Activated naive CD8-positive, alpha-beta T cell treated with anti-CD3 and anti-CD28 coated beads, Interleukin-2, amount 10 ng/mL, durations not matched to agents 7 days and 5 days (primary cell): ENCODE measurements at regions not wholly inside any gene's neighbourhood (a gene's known extent, or its start where the extent isn't known, plus 50 kb on each side); places are given as distances from the start of the nearest gene placed in this dataset.
"Not testable (repeated sequence)": the region's sequence is repeated elsewhere in the genome, so short reads cannot be mapped to it uniquely, and the experiment has no call there.

Experiments used
- ATAC-seq: fragments of 150-1000 bp; cut with Tn5 transposase; one replicate; pipeline ENCODE4 v1.10.0; 2021; ENCODE audit warnings: low read depth, moderate library complexity
- POLR2A ChIA-PET: fragments of 350-600 bp; sonication (Branson Sonifier 250); formaldehyde crosslinking; loops from one replicate; lab custom pipeline; 2021; ENCODE audit warnings: antibody characterized with exemption; lab: Charles Lee
- DNase-seq: peaks from one replicate; pipeline ENCODE4 v3.0.0; 2021
- H3K27ac Mint-ChIP-seq: one replicate; pipeline ENCODE4 v1.8.0; 2022; ENCODE audit warnings: mild to moderate bottlenecking, mixed read lengths
- H3K27me3 Mint-ChIP-seq: one replicate; pipeline ENCODE4 v1.8.0; 2022; ENCODE audit warnings: mild to moderate bottlenecking, moderate library complexity, mixed read lengths
- H3K36me3 Mint-ChIP-seq: one replicate; pipeline ENCODE4 v1.8.0; 2021; ENCODE audit warnings: mild to moderate bottlenecking, mixed read lengths
- H3K4me1 Mint-ChIP-seq: one replicate; pipeline ENCODE4 v1.8.0; 2021; ENCODE audit warnings: mixed read lengths
- H3K4me3 Mint-ChIP-seq: one replicate; pipeline ENCODE4 v1.8.0; 2022; ENCODE audit warnings: mild to moderate bottlenecking, moderate library complexity, mixed read lengths
- H3K9me3 Mint-ChIP-seq: one replicate; pipeline ENCODE4 v1.8.0; 2021; ENCODE audit warnings: mixed read lengths

- H3K9me3 Mint-ChIP-seq = peaks cover 10% of the 10 kb centered on the region
- ATAC-seq (no peak), DNase-seq (no peak)
- no peak overlapping the region for H3K4me3 Mint-ChIP-seq
- POLR2A ChIA-PET = no interaction called here
- H3K27me3 Mint-ChIP-seq = no peaks in the 10 kb centered on the region
- no peaks in the 10 kb centered on the region for H3K4me1 Mint-ChIP-seq
- peaks cover 4% of the 10 kb centered on the region for H3K36me3 Mint-ChIP-seq
- no peak overlapping the region for H3K27ac Mint-ChIP-seq
Measured at GRCh38 chr6:8315154-8315553, 120.2 kb downstream of the SLC35B3 start.

- POLR2A ChIA-PET = no interaction called here
- H3K27me3 Mint-ChIP-seq = peaks cover 4% of the 10 kb centered on the region
- no peak overlapping the region for H3K4me3 Mint-ChIP-seq
- no peaks in the 10 kb centered on the region for H3K4me1 Mint-ChIP-seq
- H3K27ac Mint-ChIP-seq = no peak overlapping the region
- no peaks in the 10 kb centered on the region for H3K36me3 Mint-ChIP-seq
- H3K9me3 Mint-ChIP-seq = no peaks in the 10 kb centered on the region
- DNase-seq (no peak), ATAC-seq (no peak)
Measured at GRCh38 chr6:8301502-8301901, 133.8 kb downstream of the SLC35B3 start.

DNA sequence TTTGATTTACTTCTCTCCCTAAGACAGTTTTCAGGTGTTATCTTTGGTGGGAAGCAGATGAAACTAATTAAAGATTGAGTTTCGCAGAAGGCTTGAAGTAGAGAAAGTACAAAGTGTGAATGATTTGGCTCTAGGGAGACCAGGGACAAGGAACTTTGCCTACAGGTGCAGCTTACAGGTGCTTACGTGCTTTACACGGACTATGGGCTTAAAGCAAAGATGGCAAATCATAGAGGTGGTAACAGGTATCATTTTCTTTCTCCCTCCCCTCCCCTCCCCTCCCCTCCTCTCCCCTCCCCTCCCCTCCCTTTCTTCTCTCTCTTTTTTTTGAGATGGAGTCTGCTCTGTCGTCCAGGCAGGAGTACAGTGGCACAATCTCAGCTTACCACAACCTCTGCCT, 136.3 kb downstream of the SLC35B3 start:
- Mint-ChIP-seq H3K27me3 (peaks cover 3% of the 10 kb centered on the region), H3K27ac (no peak overlapping the region), H3K9me3 (no peaks in the 10 kb centered on the region), H3K36me3 (no peaks in the 10 kb centered on the region), H3K4me1 (no peaks in the 10 kb centered on the region), H3K4me3 (no peak overlapping the region)
- DNase-seq (no peak), ATAC-seq (no peak)
- POLR2A ChIA-PET = no interaction called here

DNA sequence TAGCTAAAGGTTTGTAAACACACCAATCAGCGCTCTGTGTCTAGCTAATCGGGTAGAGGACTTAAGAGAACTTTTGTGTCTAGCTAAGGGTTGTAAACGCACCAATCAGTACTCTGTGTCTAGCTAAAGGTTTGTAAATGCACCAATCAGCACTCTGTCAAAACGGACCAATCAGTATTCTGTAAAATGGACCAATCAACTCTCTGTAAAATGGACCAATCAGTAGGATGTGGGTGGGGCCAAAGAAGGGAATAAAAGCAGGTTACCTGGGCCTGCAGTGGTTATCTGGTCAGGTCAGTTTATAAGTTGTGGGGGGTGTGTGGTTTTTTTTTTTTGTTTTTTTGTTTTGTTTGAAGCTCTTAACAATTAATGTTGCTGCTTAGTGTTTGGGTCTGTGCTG, 152.4 kb downstream of the SLC35B3 start:
- H3K9me3 Mint-ChIP-seq, DNase-seq, H3K4me3 Mint-ChIP-seq, POLR2A ChIA-PET, H3K27ac Mint-ChIP-seq, H3K36me3 Mint-ChIP-seq, H3K27me3 Mint-ChIP-seq, ATAC-seq, H3K4me1 Mint-ChIP-seq: not testable (repeated sequence)

GRCh38 chr6:8282380-8282779, 153.0 kb downstream of the SLC35B3 start:
- no peaks in the 10 kb centered on the region for H3K9me3 Mint-ChIP-seq
- ATAC-seq = no peak
- H3K4me1 Mint-ChIP-seq = peaks cover 6% of the 10 kb centered on the region
- H3K27me3 Mint-ChIP-seq = no peaks in the 10 kb centered on the region
- no peak overlapping the region for H3K27ac Mint-ChIP-seq
- no peak for DNase-seq
- H3K36me3 Mint-ChIP-seq = no peaks in the 10 kb centered on the region
- POLR2A ChIA-PET = no interaction called here
- no peak overlapping the region for H3K4me3 Mint-ChIP-seq

DNA sequence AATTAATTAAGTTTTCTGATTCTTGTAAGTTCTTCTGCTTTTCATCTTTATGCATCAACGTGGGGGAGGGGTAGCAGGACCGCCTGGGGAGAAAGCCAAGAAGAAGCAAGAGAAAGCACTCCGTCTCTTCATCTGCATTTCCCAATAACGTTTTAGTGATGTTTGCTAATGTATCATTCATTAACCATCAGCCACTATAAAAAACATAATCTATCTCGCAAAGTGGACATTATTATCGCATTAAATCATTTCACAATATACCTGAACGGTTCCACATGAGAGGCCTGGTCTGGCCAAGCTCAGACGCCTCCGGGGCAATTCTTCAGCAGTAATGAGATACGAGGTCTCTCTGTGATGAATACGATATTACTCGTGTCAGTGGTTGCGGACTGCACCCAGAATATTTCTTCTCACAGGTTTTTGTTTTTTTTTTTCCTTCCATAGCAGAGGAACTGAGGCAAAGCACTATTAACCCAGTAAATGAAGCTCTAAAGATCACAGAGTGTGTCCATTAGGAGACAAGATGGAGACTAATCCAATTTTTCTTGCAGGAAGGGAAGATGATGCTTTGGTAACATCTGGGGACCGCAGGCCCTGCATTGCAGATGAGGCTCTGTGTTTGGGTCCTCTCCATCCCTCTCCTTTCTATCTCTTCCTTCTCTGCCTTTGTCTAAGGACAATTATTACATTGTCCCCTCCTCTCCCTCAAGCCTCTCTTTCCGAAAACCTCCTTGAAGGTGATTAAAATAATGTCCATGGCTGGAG, 156.1 kb downstream of the SLC35B3 start:
- no peak overlapping the region for H3K4me3 Mint-ChIP-seq
- ATAC-seq (no peak), DNase-seq (no peak)
- H3K27ac Mint-ChIP-seq = no peak overlapping the region
- no peaks in the 10 kb centered on the region for H3K36me3 Mint-ChIP-seq
- H3K4me1 Mint-ChIP-seq = peaks cover 6% of the 10 kb centered on the region
- H3K27me3 Mint-ChIP-seq = no peaks in the 10 kb centered on the region
- POLR2A ChIA-PET = no interaction called here
- H3K9me3 Mint-ChIP-seq = no peaks in the 10 kb centered on the region

- POLR2A ChIA-PET = no interaction called here
- Mint-ChIP-seq H3K4me3 (no peak overlapping the region), H3K36me3 (no peaks in the 10 kb centered on the region), H3K9me3 (no peaks in the 10 kb centered on the region), H3K27me3 (no peaks in the 10 kb centered on the region), H3K4me1 (peaks cover 6% of the 10 kb centered on the region), H3K27ac (no peak overlapping the region)
- ATAC-seq = no peak
- DNase-seq = no peak
Measured at GRCh38 chr6:8278562-8278961, 156.8 kb downstream of the SLC35B3 start.

- Mint-ChIP-seq H3K27ac (no peak overlapping the region), H3K27me3 (no peaks in the 10 kb centered on the region), H3K4me3 (no peak overlapping the region), H3K4me1 (peaks cover 6% of the 10 kb centered on the region), H3K9me3 (no peaks in the 10 kb centered on the region), H3K36me3 (no peaks in the 10 kb centered on the region)
- POLR2A ChIA-PET = no interaction called here
- DNase-seq (no peak), ATAC-seq (no peak)
Measured at GRCh38 chr6:8277769-8278168, 157.6 kb downstream of the SLC35B3 start.

DNA sequence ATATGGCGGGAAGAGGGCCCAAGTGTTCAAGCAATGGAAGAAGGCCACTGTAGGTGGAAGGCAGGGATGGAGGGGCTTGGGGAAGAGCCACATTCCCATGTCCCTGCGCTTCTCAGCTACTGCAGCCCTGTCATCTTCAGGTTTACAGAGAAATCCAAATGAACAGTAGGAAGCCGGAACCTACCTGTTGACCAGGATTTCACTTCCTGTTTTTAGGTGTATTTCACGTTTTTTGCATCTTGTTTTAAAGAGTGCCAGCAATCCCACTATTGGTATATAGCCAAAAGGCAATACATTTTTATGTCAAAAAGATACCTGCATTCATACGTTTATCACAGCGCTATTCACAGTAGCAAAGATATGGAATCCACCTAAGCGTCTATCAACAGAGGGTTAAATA, 159.2 kb downstream of the SLC35B3 start:
- no peak for ATAC-seq
- H3K27ac Mint-ChIP-seq = no peak overlapping the region
- H3K4me3 Mint-ChIP-seq = no peak overlapping the region
- H3K9me3 Mint-ChIP-seq = no peaks in the 10 kb centered on the region
- H3K27me3 Mint-ChIP-seq = no peaks in the 10 kb centered on the region
- H3K36me3 Mint-ChIP-seq = no peaks in the 10 kb centered on the region
- H3K4me1 Mint-ChIP-seq = peaks cover 6% of the 10 kb centered on the region
- POLR2A ChIA-PET = no interaction called here
- DNase-seq = no peak

GRCh38 chr6:8275667-8276066, 159.7 kb downstream of the SLC35B3 start:
- DNase-seq = no peak
- no peaks in the 10 kb centered on the region for H3K9me3 Mint-ChIP-seq
- no peaks in the 10 kb centered on the region for H3K36me3 Mint-ChIP-seq
- no peak overlapping the region for H3K27ac Mint-ChIP-seq
- ATAC-seq = no peak
- peaks cover 6% of the 10 kb centered on the region for H3K4me1 Mint-ChIP-seq
- H3K4me3 Mint-ChIP-seq = no peak overlapping the region
- no peaks in the 10 kb centered on the region for H3K27me3 Mint-ChIP-seq
- POLR2A ChIA-PET = no interaction called here

- Mint-ChIP-seq H3K4me3 (no peak overlapping the region), H3K27me3 (no peaks in the 10 kb centered on the region), H3K36me3 (no peaks in the 10 kb centered on the region), H3K4me1 (peaks cover 6% of the 10 kb centered on the region), H3K9me3 (no peaks in the 10 kb centered on the region), H3K27ac (no peak overlapping the region)
- POLR2A ChIA-PET = no interaction called here
- ATAC-seq = no peak
- DNase-seq = no peak
Measured at GRCh38 chr6:8274226-8274625, 161.1 kb downstream of the SLC35B3 start.

DNA sequence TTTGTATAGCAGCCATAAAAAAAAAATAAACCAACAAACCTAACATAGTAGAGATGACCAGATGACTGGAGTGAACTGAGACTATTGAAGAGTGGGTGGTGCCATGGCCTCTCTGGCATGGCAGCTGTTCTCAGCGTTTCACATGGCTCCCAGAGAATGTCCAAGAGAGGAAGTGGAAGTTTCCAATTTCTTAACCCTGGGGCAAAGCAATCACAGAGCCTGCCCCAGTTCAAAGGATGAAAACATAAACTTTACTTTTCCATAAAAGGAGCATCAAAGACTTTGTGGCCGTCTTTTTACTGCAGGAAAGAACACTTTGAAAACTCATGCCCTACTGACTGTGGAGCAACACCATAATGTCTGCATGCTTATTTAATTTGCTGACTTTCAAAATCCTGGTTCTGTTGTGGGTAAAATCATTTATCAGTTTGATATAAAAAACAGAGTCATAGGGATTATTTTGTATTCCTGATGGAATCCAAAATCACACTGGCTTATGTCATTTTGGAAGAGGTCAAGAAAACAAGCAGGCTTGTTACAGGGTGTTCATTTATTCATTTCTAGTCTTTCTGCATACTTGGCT, 165.4 kb downstream of the SLC35B3 start:
- no peaks in the 10 kb centered on the region for H3K9me3 Mint-ChIP-seq

GRCh38 chr6:8269094-8269493, 166.3 kb downstream of the SLC35B3 start:
- POLR2A ChIA-PET = no interaction called here

More for the DNA sequence above, 165.4 kb downstream of the SLC35B3 start:
- Mint-ChIP-seq H3K4me3 (no peak overlapping the region), H3K27ac (no peak overlapping the region), H3K36me3 (no peaks in the 10 kb centered on the region), H3K27me3 (no peaks in the 10 kb centered on the region), H3K4me1 (no peaks in the 10 kb centered on the region)
- POLR2A ChIA-PET = no interaction called here
- DNase-seq (no peak), ATAC-seq (no peak)

GRCh38 chr6:8268606-8269005, 166.3 kb upstream of the EEF1E1 start:
- POLR2A ChIA-PET = no interaction called here
- Mint-ChIP-seq H3K27ac (no peak overlapping the region), H3K9me3 (no peaks in the 10 kb centered on the region), H3K27me3 (no peaks in the 10 kb centered on the region), H3K4me1 (no peaks in the 10 kb centered on the region), H3K4me3 (no peak overlapping the region), H3K36me3 (no peaks in the 10 kb centered on the region)
- DNase-seq (no peak), ATAC-seq (no peak)

More at GRCh38 chr6:8269094-8269493, 166.3 kb downstream of the SLC35B3 start:
- DNase-seq (no peak), ATAC-seq (no peak)
- H3K27ac Mint-ChIP-seq = no peak overlapping the region
- H3K4me3 Mint-ChIP-seq = no peak overlapping the region
- H3K4me1 Mint-ChIP-seq = no peaks in the 10 kb centered on the region
- H3K27me3 Mint-ChIP-seq = no peaks in the 10 kb centered on the region
- H3K9me3 Mint-ChIP-seq = no peaks in the 10 kb centered on the region
- H3K36me3 Mint-ChIP-seq = no peaks in the 10 kb centered on the region
